AG10803 (cell line): ENCODE measurements at regions not wholly inside any gene's neighbourhood (a gene's known extent, or its start where the extent isn't known, plus 50 kb on each side); places are given as distances from the start of the nearest gene placed in this dataset.

Source experiments
- DNase-seq: peaks from one replicate; pipeline ENCODE4 v3.0.0; 2010; ENCODE audit warnings: low read depth
- H3K4me3 ChIP-seq: 2 replicates; pipeline ENCODE4 v1.5.1; 2011; ENCODE audit warnings: mild to moderate bottlenecking, low read length, control low read depth
- CTCF ChIP-seq: conservative IDR thresholded peaks from 2 replicates; pipeline ENCODE4 v1.5.1; 2011; ENCODE audit warnings: mild to moderate bottlenecking, low read length, control low read depth, inconsistent platforms

- no peak for TF ChIP-seq CTCF
- no peak for DNase-seq
- no peak overlapping the region for H3K4me3 ChIP-seq
Observed at GRCh38 chr14:101330416-101331140, 230.7 kb upstream of the DIO3 start.

GRCh38 chr14:101331141-101331525 lies 230.2 kb upstream of the DIO3 start:
- no peak overlapping the region for H3K4me3 ChIP-seq
- DNase-seq: no peak
- no peak for TF ChIP-seq CTCF

GRCh38 chr14:101331661-101332169 lies 229.6 kb upstream of the DIO3 start:
- no peak overlapping the region for H3K4me3 ChIP-seq
- no peak for DNase-seq
- TF ChIP-seq CTCF: no peak

GRCh38 chr14:101332281-101332680 lies 229.0 kb upstream of the DIO3 start:
- TF ChIP-seq CTCF: no peak
- DNase-seq: no peak

GRCh38 chr14:101333335-101334280 lies 227.7 kb upstream of the DIO3 start:
- no peak overlapping the region for H3K4me3 ChIP-seq
- no peak for DNase-seq
- TF ChIP-seq CTCF: no peak

More at GRCh38 chr14:101332281-101332680, 229.0 kb upstream of the DIO3 start:
- no peak overlapping the region for H3K4me3 ChIP-seq

- no peak for TF ChIP-seq CTCF
- no peak for DNase-seq
- H3K4me3 ChIP-seq: no peak overlapping the region
Observed at GRCh38 chr14:101334656-101335055, 226.6 kb upstream of the DIO3 start.
